K562 (cell line): ENCODE measurements at regions not wholly inside any gene's neighbourhood (a gene's known extent, or its start where the extent isn't known, plus 50 kb on each side); places are given as distances from the start of the nearest gene placed in this dataset.
A peak's percentile ranks its signal among the peaks of the same experiment; 100 is the strongest.

Experiments
- ATAC-seq: fragments of 200-7000 bp; cut with Tn5 transposase; 3 replicates; pipeline ENCODE4 v1.9.1; 2020; ENCODE audit warnings: moderate library complexity
- BruUV-seq: library from RNA; stranded (reverse); fragments of 400-500 nt; replicated peaks from 2 replicates; lab custom pipeline; 2021; lab: Mats Ljungman, UMichigan
- CTCF ChIA-PET: fragments of 300-600 bp; formaldehyde crosslinking; extraction: SDS; loops from one replicate; lab custom pipeline; 2021; ENCODE audit warnings: low intra/inter-chr PET ratio; lab: Yijun Ruan, JAX
- POLR2A ChIA-PET: fragments of 300-600, 350-650 bp; sonication (Branson Sonifier 250); formaldehyde crosslinking; extraction: SDS; loops from one replicate; lab custom pipeline; 2021; ENCODE audit warnings: antibody characterized with exemption, inconsistent platforms; lab: Yijun Ruan, JAX
- DNase-seq, 4 experiments: peaks; one replicate each; pipeline versions ENCODE4 v3.0.0 to v3.0.0-alpha.2; 2011 to 2018; ENCODE audit warnings: low spot score in 3 of 4, mixed read lengths in 3 of 4; ENCODE audit errors: extremely low read depth in 1 of 4
- FAIRE-seq: peaks from 2 replicates; lab custom pipeline; 2011; peaks lifted over from hg19 to GRCh38; lab: Jason Lieb, UNC
- H2AFZ ChIP-seq: 2 replicates; pipeline ENCODE4 v1.6.0; 2011; ENCODE audit warnings: low read depth, low read length, control low read depth, inconsistent platforms
- H3K27ac ChIP-seq: fragments of 200-600 bp; 3 replicates; pipeline ENCODE4 v1.8.0; 2011; ENCODE audit warnings: low read depth, mild to moderate bottlenecking, control low read depth, inconsistent platforms, low read length, moderate library complexity, mixed read lengths; ENCODE audit errors: extremely low read depth
- H3K27me3 ChIP-seq, 2 experiments: fragments of 300-600 bp in 1 of 2; 2 replicates in 1 of 2; 3 replicates in 1 of 2; pipeline versions ENCODE4 v1.6.0 to v1.8.0; 2011; ENCODE audit warnings: inconsistent platforms in 2 of 2, low read length in 2 of 2, mild to moderate bottlenecking in 1 of 2, mixed read lengths in 1 of 2, moderate library complexity in 1 of 2; ENCODE audit not compliant: control insufficient read depth in 2 of 2, insufficient read depth in 2 of 2
- H3K36me3 ChIP-seq: fragments of 300-600 bp; 3 replicates; pipeline ENCODE4 v1.8.0; 2011; ENCODE audit warnings: mild to moderate bottlenecking, low read length, inconsistent platforms; ENCODE audit not compliant: control insufficient read depth, insufficient read depth
- H3K4me1 ChIP-seq, 2 experiments: fragments of 200-600 bp in 1 of 2; replicated peaks in 1 of 2; 2 replicates in 1 of 2; 3 replicates in 1 of 2; pipeline versions ENCODE4 v1.5.1 to v1.8.0; 2011; ENCODE audit warnings: inconsistent platforms in 2 of 2, low read length in 2 of 2, mild to moderate bottlenecking in 1 of 2, mixed read lengths in 1 of 2, moderate library complexity in 1 of 2; ENCODE audit not compliant: control insufficient read depth in 2 of 2, insufficient read depth in 2 of 2
- H3K4me2 ChIP-seq: 2 replicates; pipeline ENCODE4 v1.6.1; 2011; ENCODE audit warnings: low read length, control low read depth, inconsistent platforms, mixed read lengths; ENCODE audit not compliant: insufficient read depth
- H3K4me3 ChIP-seq: fragments of 200-600 bp; sonication (generic), shearing (Covaris generic); 2 replicates; pipeline ENCODE4 v1.5.1; 2016; ENCODE audit warnings: control low read depth, inconsistent platforms
- H3K79me2 ChIP-seq: fragments of 200-600 bp; 3 replicates; pipeline ENCODE4 v1.8.0; 2011; ENCODE audit warnings: low read length, inconsistent platforms; ENCODE audit not compliant: control insufficient read depth, insufficient read depth
- H3K9ac ChIP-seq, 2 experiments: 2 replicates each; pipeline versions ENCODE4 v1.6.0 to v1.6.1; 2011; ENCODE audit warnings: low read depth in 2 of 2, low read length in 2 of 2, control low read depth in 1 of 2, inconsistent platforms in 1 of 2, mild to moderate bottlenecking in 1 of 2, mixed read lengths in 1 of 2; ENCODE audit not compliant: insufficient read depth in 1 of 2
- H3K9me1 ChIP-seq: one replicate; pipeline ENCODE4 v1.6.0; 2011; ENCODE audit warnings: inconsistent platforms, mild to moderate bottlenecking, low read length, moderate library complexity; ENCODE audit not compliant: control insufficient read depth, insufficient read depth
- H3K9me3 ChIP-seq: replicated peaks from 2 replicates; pipeline ENCODE4 v1.5.1; 2011; ENCODE audit warnings: low read depth, low read length, inconsistent platforms; ENCODE audit not compliant: control insufficient read depth, insufficient read depth
- H4K20me1 ChIP-seq: replicated peaks from 2 replicates; pipeline ENCODE4 v1.6.1; 2011; ENCODE audit warnings: low read length, inconsistent platforms, mixed read lengths; ENCODE audit not compliant: control insufficient read depth, insufficient read depth
- CBX3 ChIP-seq, 2 experiments: IDR thresholded peaks; 1 replicate in 1 of 2; 2 replicates in 1 of 2; pipeline ENCODE4 v1.6.1; 2012; ENCODE audit warnings: inconsistent platforms in 2 of 2, low read length in 2 of 2, borderline replicate concordance in 1 of 2, control low read depth in 1 of 2
- FOS ChIP-seq: IDR thresholded peaks from 3 replicates; pipeline ENCODE4 v1.6.1; 2011; ENCODE audit not compliant: insufficient read length; ENCODE audit errors: extremely low read depth
- KAT7 ChIP-seq: sonication (generic); formaldehyde crosslinking; IDR thresholded peaks from 2 replicates; pipeline ENCODE4 v1.8.0; 2022; ENCODE audit warnings: missing genetic modification reagents, mild to moderate bottlenecking, borderline replicate concordance
- LEF1 ChIP-seq: fragments of 450-650 bp; IDR thresholded peaks from 2 replicates; pipeline ENCODE4 v1.6.1; 2016; ENCODE audit warnings: mild to moderate bottlenecking
- PHTF2 ChIP-seq: fragments of 250-450 bp; sonication (Bioruptor Pico); IDR thresholded peaks from 2 replicates; pipeline ENCODE4 v1.5.0; 2021; ENCODE audit warnings: mild to moderate bottlenecking
- RCOR1 ChIP-seq, 2 experiments: IDR thresholded peaks; 2 replicates each; pipeline ENCODE4 v1.6.1; 2012; ENCODE audit warnings: low read depth in 2 of 2, low read length in 2 of 2, borderline replicate concordance in 1 of 2, improper control_type of control experiment in 1 of 2
- SOX6 ChIP-seq: fragments of 450-650 bp; IDR thresholded peaks from 2 replicates; pipeline ENCODE4 v1.6.1; 2014; ENCODE audit warnings: mild to moderate bottlenecking
- SRSF1 ChIP-seq: fragments of 200-400 bp; formaldehyde crosslinking; IDR thresholded peaks from 2 replicates; pipeline ENCODE4 v1.6.1; 2017; ENCODE audit warnings: mild to moderate bottlenecking, low read depth, low read length, moderate library complexity
- TEAD1 ChIP-seq, 2 experiments: fragments of 450-650 bp in 1 of 2; sonication (generic) in 1 of 2; formaldehyde crosslinking; IDR thresholded peaks; 2 replicates each; pipeline versions ENCODE4 v1.4.0 to v1.8.0; 2020 to 2022; ENCODE audit warnings: mild to moderate bottlenecking in 2 of 2, missing genetic modification reagents in 1 of 2
- ZNF12 ChIP-seq: sonication (generic); formaldehyde crosslinking; IDR thresholded peaks from 2 replicates; pipeline ENCODE4 v1.4.0; 2020; ENCODE audit warnings: mild to moderate bottlenecking, missing genetic modification reagents
- ZNF589 ChIP-seq: fragments of 200-800 bp; sonication (Bioruptor generic); IDR thresholded peaks from 2 replicates; pipeline ENCODE4 v1.6.1; 2016; ENCODE audit warnings: low read depth, missing genetic modification characterization, missing compliant biosample characterization
- ZNF699 ChIP-seq: fragments of 250-450 bp; sonication (Bioruptor Pico); IDR thresholded peaks from 2 replicates; pipeline ENCODE4 v1.8.0; 2021; ENCODE audit warnings: mild to moderate bottlenecking, moderate library complexity; ENCODE audit not compliant: insufficient replicate concordance
- ZSCAN32 ChIP-seq: fragments of 450-650 bp; formaldehyde crosslinking; IDR thresholded peaks from 2 replicates; pipeline ENCODE4 v1.4.0; 2020; ENCODE audit warnings: mild to moderate bottlenecking, moderate library complexity
- WGBS: fragments of 100-300 bp; shearing (Covaris generic); methylation state at CpG from one replicate; pipeline ENCODE4 v1.1.6; 2016; ENCODE audit warnings: low coverage, mixed read lengths; ENCODE audit not compliant: insufficient coverage; ENCODE audit errors: missing lambda C conversion rate; 5-methylcytosine and 5-hydroxymethylcytosine counted together
- in situ Hi-C: fragments of 300-500 bp; cut with MboI; formaldehyde crosslinking; loops from 4 replicates; pipeline ENCODE4 v1.15.0; 2018; ENCODE audit warnings: inconsistent platforms, mixed read lengths
- intact Hi-C: fragments of 100-400 bp; cut with micrococcal nuclease; formaldehyde crosslinking; loops from 2 replicates; pipeline ENCODE4 v1.14.2; 2022
- TF ChIP-seq, protein P1 (sequence below): fragments of 200-800 bp; sonication (Bioruptor generic); IDR thresholded peaks from 2 replicates; pipeline ENCODE4 v1.6.1; 2016; ENCODE audit warnings: missing genetic modification characterization, missing compliant biosample characterization
- TF ChIP-seq, protein P2 (sequence below): sonication (generic); formaldehyde crosslinking; IDR thresholded peaks from 2 replicates; pipeline ENCODE4 v1.8.0; 2022; ENCODE audit warnings: mild to moderate bottlenecking, low read depth, missing genetic modification reagents

- TF ChIP-seq SOX6 (peak; percentile 27; the same call in 1 of the 2 replicates), KAT7 (CRISPR knock-in tag) (no peak), ZNF589 (CRISPR knock-in tag) (0 out of 2 replicates have a peak, but pooled peaks have one; percentile 39), PHTF2 (CRISPR knock-in tag) (no peak)
- TF ChIP-seq, protein P1, sequence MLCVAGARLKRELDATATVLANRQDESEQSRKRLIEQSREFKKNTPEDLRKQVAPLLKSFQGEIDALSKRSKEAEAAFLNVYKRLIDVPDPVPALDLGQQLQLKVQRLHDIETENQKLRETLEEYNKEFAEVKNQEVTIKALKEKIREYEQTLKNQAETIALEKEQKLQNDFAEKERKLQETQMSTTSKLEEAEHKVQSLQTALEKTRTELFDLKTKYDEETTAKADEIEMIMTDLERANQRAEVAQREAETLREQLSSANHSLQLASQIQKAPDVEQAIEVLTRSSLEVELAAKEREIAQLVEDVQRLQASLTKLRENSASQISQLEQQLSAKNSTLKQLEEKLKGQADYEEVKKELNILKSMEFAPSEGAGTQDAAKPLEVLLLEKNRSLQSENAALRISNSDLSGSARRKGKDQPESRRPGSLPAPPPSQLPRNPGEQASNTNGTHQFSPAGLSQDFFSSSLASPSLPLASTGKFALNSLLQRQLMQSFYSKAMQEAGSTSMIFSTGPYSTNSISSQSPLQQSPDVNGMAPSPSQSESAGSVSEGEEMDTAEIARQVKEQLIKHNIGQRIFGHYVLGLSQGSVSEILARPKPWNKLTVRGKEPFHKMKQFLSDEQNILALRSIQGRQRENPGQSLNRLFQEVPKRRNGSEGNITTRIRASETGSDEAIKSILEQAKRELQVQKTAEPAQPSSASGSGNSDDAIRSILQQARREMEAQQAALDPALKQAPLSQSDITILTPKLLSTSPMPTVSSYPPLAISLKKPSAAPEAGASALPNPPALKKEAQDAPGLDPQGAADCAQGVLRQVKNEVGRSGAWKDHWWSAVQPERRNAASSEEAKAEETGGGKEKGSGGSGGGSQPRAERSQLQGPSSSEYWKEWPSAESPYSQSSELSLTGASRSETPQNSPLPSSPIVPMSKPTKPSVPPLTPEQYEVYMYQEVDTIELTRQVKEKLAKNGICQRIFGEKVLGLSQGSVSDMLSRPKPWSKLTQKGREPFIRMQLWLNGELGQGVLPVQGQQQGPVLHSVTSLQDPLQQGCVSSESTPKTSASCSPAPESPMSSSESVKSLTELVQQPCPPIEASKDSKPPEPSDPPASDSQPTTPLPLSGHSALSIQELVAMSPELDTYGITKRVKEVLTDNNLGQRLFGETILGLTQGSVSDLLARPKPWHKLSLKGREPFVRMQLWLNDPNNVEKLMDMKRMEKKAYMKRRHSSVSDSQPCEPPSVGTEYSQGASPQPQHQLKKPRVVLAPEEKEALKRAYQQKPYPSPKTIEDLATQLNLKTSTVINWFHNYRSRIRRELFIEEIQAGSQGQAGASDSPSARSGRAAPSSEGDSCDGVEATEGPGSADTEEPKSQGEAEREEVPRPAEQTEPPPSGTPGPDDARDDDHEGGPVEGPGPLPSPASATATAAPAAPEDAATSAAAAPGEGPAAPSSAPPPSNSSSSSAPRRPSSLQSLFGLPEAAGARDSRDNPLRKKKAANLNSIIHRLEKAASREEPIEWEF (CRISPR knock-in tag) = peak; percentile 61; the same call in 1 of the 2 replicates
These were observed 64.5 kb upstream of the MBNL1 start (continued) for GRCh38 chr3:152204218-152204617.

DNA sequence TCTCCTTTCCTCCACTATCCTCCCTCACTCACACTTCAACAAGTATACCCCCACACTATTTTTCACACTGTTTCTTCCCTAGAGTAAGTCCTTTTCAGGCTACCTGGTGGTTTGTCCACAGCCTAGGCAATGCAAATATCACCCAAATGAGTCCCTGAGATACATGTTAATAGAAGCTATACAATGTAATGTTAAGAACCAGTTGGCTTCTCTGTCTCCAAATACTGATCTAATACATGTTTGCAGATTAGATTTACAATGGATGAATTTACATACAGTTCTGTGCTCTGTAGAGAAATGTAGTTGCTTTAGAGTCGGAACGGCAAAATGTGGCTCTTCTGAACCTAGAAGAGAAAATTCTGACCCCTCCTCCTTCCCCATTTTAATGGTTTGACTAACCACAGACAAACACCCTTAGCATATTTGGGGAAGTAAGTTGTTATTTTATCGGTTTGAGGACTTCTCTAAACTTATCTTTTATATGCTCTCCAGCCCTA lies 63.6 kb upstream of the MBNL1 start:
- WGBS = 0% methylated on average over 3 of the region's 3 CpGs
- peaks cover 8 to 20% of the 10 kb centered on the region in 2 experiments for H3K4me1 ChIP-seq
- no peaks in the 10 kb centered on the region for H3K9me1 ChIP-seq
- H3K9ac ChIP-seq = peak overlapping the region; percentile 53 to 77
- peak; percentile 68 for ATAC-seq
- no peaks in the 10 kb centered on the region for H4K20me1 ChIP-seq
- peak; percentile 76 for FAIRE-seq
- intact Hi-C loops (no loop called here), in situ Hi-C loops (no loop called here)
- peak overlapping the region; percentile 92 for H2AFZ ChIP-seq
- no peaks in the 10 kb centered on the region for H3K36me3 ChIP-seq
- H3K27ac ChIP-seq = peak overlapping the region; percentile 84
- ChIA-PET POLR2A (interaction anchor here (0.7 to 2.5 kb wide), 8 partner anchors 11 to 64 kb away, joined by 3 to 13 read pairs (median 4); partner anchors contain the start of gene MBNL1), CTCF (no interaction called here)
- H3K79me2 ChIP-seq = peaks cover 26% of the 10 kb centered on the region; the same call in 2 of the 3 replicates
- no peaks in the 10 kb centered on the region for H3K27me3 ChIP-seq
- BruUV-seq = no TSS peak
- peak overlapping the region; percentile 36 for H3K4me3 ChIP-seq
- peak in 1 of 4 experiments; percentile 61 for DNase-seq
- no peaks in the 10 kb centered on the region for H3K9me3 ChIP-seq
- peak overlapping the region; percentile 85 for H3K4me2 ChIP-seq
- TF ChIP-seq FOS = no peak
- 0 out of 4 replicates have a peak, but pooled peaks of 1 of the 2 experiments have one; percentile 24 for TF ChIP-seq RCOR1 (IDR thresholded peaks at IDR 0.05; ENCODE audit: borderline replicate concordance in 1 of 2, low read depth in 2 of 2, low read length in 2 of 2)
- TF ChIP-seq ZNF699 (CRISPR knock-in tag) = no peak
- TF ChIP-seq, protein P2, sequence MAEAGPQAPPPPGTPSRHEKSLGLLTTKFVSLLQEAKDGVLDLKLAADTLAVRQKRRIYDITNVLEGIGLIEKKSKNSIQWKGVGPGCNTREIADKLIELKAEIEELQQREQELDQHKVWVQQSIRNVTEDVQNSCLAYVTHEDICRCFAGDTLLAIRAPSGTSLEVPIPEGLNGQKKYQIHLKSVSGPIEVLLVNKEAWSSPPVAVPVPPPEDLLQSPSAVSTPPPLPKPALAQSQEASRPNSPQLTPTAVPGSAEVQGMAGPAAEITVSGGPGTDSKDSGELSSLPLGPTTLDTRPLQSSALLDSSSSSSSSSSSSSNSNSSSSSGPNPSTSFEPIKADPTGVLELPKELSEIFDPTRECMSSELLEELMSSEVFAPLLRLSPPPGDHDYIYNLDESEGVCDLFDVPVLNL (CRISPR knock-in tag) = no peak
- TF ChIP-seq ZNF12 (CRISPR knock-in tag) = no peak
- TF ChIP-seq CBX3 (IDR thresholded peaks at IDR 0.05; ENCODE audit: borderline replicate concordance in 1 of 2, low read length in 2 of 2) = no peak
- TF ChIP-seq LEF1 = 0 out of 2 replicates have a peak, but pooled peaks have one; percentile 10
- no peak for TF ChIP-seq ZSCAN32
- no peak; a peak in 1 of 4 replicates for TF ChIP-seq TEAD1 (CRISPR knock-in tag; IDR thresholded peaks at IDR 0.05)
- TF ChIP-seq SRSF1 = no peak
